Gastrocnemius medialis (tissue), 4 donors: ENCODE measurements at regions not wholly inside any gene's neighbourhood (a gene's known extent, or its start where the extent isn't known, plus 50 kb on each side); places are given as distances from the start of the nearest gene placed in this dataset.
"Not testable (repeated sequence)": the region's sequence is repeated elsewhere in the genome, so short reads cannot be mapped to it uniquely, and the experiment has no call there.

ENCODE experiments used
- CTCF ChIP-seq, 5 experiments: fragments of 450-650 bp in 3 of 5; fragments of 200-600 bp in 2 of 5; sonication (generic) in 2 of 5; IDR thresholded peaks in 4 of 5; conservative IDR thresholded peaks in 1 of 5; 1 replicate in 4 of 5; 2 replicates in 1 of 5; pipeline ENCODE4 v1.5.1; 2016 to 2019; ENCODE audit warnings: antibody characterized with exemption in 5 of 5, mild to moderate bottlenecking in 3 of 5, moderate library complexity in 3 of 5
- POLR2A ChIP-seq, 2 donors: fragments of 450-650 bp; IDR thresholded peaks; one replicate each; pipeline ENCODE4 v1.6.1; 2017; ENCODE audit warnings: antibody characterized with exemption in 2 of 2, mild to moderate bottlenecking in 2 of 2, moderate library complexity in 2 of 2

- not testable (repeated sequence) for TF ChIP-seq CTCF (IDR thresholded peaks at IDR 0.05 in 4 of 5, conservative IDR thresholded peaks at IDR 0.05 in 1 of 5); POLR2A (IDR thresholded peaks at IDR 0.05)
These were observed 130.8 kb upstream of the NBPF26 start for GRCh38 chr1:120592943-120593342.
